Spleen (tissue), 11 donors: ENCODE measurements at regions not wholly inside any gene's neighbourhood (a gene's known extent, or its start where the extent isn't known, plus 50 kb on each side); places are given as distances from the start of the nearest gene placed in this dataset.

Experiments used
- DNase-seq: peaks from one replicate; pipeline ENCODE4 v3.0.0-alpha.2; 2020
- H3K27ac ChIP-seq, 8 donors: fragments of 200-600 bp; sonication (generic) in 7 of 8; 1 replicate in 4 of 8; 2 replicates in 4 of 8; pipeline versions ENCODE4 v1.5.0 to v1.8.0; 2016 to 2021; ENCODE audit warnings: inconsistent platforms in 4 of 8, mild to moderate bottlenecking in 4 of 8, moderate library complexity in 1 of 8
- H3K27me3 ChIP-seq, 7 donors: fragments of 200-600 bp; sonication (generic) in 6 of 7; replicated peaks in 1 of 7; 1 replicate in 4 of 7; 2 replicates in 3 of 7; pipeline versions ENCODE4 v1.5.0 to v1.8.0; 2016 to 2021; ENCODE audit warnings: inconsistent platforms in 3 of 7, mild to moderate bottlenecking in 1 of 7
- H3K36me3 ChIP-seq, 6 donors: fragments of 200-600 bp; sonication (generic) in 5 of 6; 1 replicate in 4 of 6; 2 replicates in 2 of 6; pipeline versions ENCODE4 v1.5.0 to v1.8.0; 2016 to 2021; ENCODE audit warnings: inconsistent platforms in 2 of 6
- H3K4me1 ChIP-seq, 6 donors: fragments of 200-600 bp; sonication (generic) in 5 of 6; 1 replicate in 3 of 6; 2 replicates in 3 of 6; pipeline versions ENCODE4 v1.5.0 to v1.8.0; 2016 to 2021; ENCODE audit warnings: inconsistent platforms in 3 of 6
- H3K4me3 ChIP-seq, 8 donors: fragments of 200-600 bp; sonication (generic) in 7 of 8; 1 replicate in 4 of 8; 2 replicates in 4 of 8; pipeline versions ENCODE4 v1.5.0 to v1.8.0; 2016 to 2021; ENCODE audit warnings: inconsistent platforms in 4 of 8, mild to moderate bottlenecking in 4 of 8, moderate library complexity in 2 of 8
- H3K9me3 ChIP-seq, 8 donors: fragments of 200-600 bp; sonication (generic) in 7 of 8; 1 replicate in 4 of 8; 2 replicates in 4 of 8; pipeline versions ENCODE4 v1.5.0 to v1.8.0; 2016 to 2021; ENCODE audit warnings: inconsistent platforms in 4 of 8
- CTCF ChIP-seq, 11 experiments: fragments of 200-600 bp in 7 of 11; fragments of 450-650 bp in 4 of 11; sonication (generic) in 4 of 11; IDR thresholded peaks in 8 of 11; conservative IDR thresholded peaks in 3 of 11; 1 replicate in 7 of 11; 2 replicates in 4 of 11; pipeline versions ENCODE4 v1.4.0 to v1.8.0; 2016 to 2021; ENCODE audit warnings: antibody characterized with exemption in 11 of 11, inconsistent platforms in 4 of 11, mild to moderate bottlenecking in 1 of 11
- POLR2A ChIP-seq, 3 donors: fragments of 450-650 bp; IDR thresholded peaks; one replicate each; pipeline ENCODE4 v1.5.1; 2017; ENCODE audit warnings: antibody characterized with exemption in 3 of 3, mild to moderate bottlenecking in 1 of 3
- POLR2AphosphoS5 ChIP-seq, 3 donors: sonication (generic); formaldehyde crosslinking; IDR thresholded peaks; one replicate each; pipeline ENCODE4 v1.5.1; 2017; ENCODE audit warnings: antibody characterized with exemption in 3 of 3
- WGBS, 5 donors: extraction: QIAGEN DNeasy Blood & Tissue Kit in 3 of 5; methylation state at CpG; one replicate each; pipeline versions ENCODE4 v1.1.5 to v1.1.7; 2013 to 2018; 5-methylcytosine and 5-hydroxymethylcytosine counted together
- intact Hi-C: fragments of 100-400 bp; cut with DNase I; formaldehyde crosslinking; loops from one replicate; pipeline ENCODE4 v1.15.0; 2023; ENCODE audit warnings: low total_unique reads
- donor health status: healthy with polysubstance abuse.
- donor health status: DM: no; HTN: no; CAD: no; lungs with moderate emphysema.
- donor health status: DM: no; HTN: no; CAD: no.
- donor health status: Bipolar disorder and iron deficiency.
- donor health status: healthy.
- donor health status: DM: no; HTN: no; CAD: no.
- donor health status: DM: yes; HTN: yes; CAD: no.

GRCh38 chr5:56710826-56711590 is 104.3 kb upstream of the MAP3K1 start:
- peaks cover 0 to 10% (median 0%) of the 10 kb centered on the region in 6 donors for H3K4me1 ChIP-seq
- intact Hi-C loops = no loop called here
- no peak overlapping the region for H3K4me3 ChIP-seq
- H3K36me3 ChIP-seq = no peaks in the 10 kb centered on the region
- TF ChIP-seq CTCF (IDR thresholded peaks at IDR 0.05 in 8 of 11, conservative IDR thresholded peaks at IDR 0.05 in 3 of 11) (no peak), POLR2AphosphoS5 (IDR thresholded peaks at IDR 0.05) (no peak), POLR2A (IDR thresholded peaks at IDR 0.05) (no peak)
- H3K27me3 ChIP-seq = no peaks in the 10 kb centered on the region
- WGBS, 5 donors = 86 to 93% (median 88%) methylated on average over 3 of the region's 3 CpGs
- H3K27ac ChIP-seq = no peak overlapping the region
- DNase-seq = no peak
- H3K9me3 ChIP-seq = peaks cover 0 to 6% (median 0%) of the 10 kb centered on the region in 8 donors

GRCh38 chr5:56706504-56706903 is 108.8 kb upstream of the MAP3K1 start:
- H3K27ac ChIP-seq = no peak overlapping the region
- no peak overlapping the region for H3K4me3 ChIP-seq
- peaks cover 0 to 10% (median 0%) of the 10 kb centered on the region in 6 donors for H3K4me1 ChIP-seq
- intact Hi-C loops = no loop called here
- DNase-seq = no peak
- TF ChIP-seq POLR2A (IDR thresholded peaks at IDR 0.05) (no peak), CTCF (IDR thresholded peaks at IDR 0.05 in 8 of 11, conservative IDR thresholded peaks at IDR 0.05 in 3 of 11) (no peak), POLR2AphosphoS5 (IDR thresholded peaks at IDR 0.05) (no peak)
- H3K27me3 ChIP-seq = no peaks in the 10 kb centered on the region
- peaks cover 0 to 6% (median 0%) of the 10 kb centered on the region in 8 donors for H3K9me3 ChIP-seq
- H3K36me3 ChIP-seq = no peaks in the 10 kb centered on the region
- WGBS, 5 donors = 63 to 84% (median 83%) methylated on average over 3 of the region's 3 CpGs

GRCh38 chr5:56705217-56705616 is 110.1 kb upstream of the MAP3K1 start:
- no peak overlapping the region for H3K4me3 ChIP-seq
- intact Hi-C loops = no loop called here

More at GRCh38 chr5:56705217-56705616, 110.1 kb upstream of the MAP3K1 start:
- DNase-seq = no peak
- Histone ChIP-seq H3K4me1 (peaks cover 0 to 15% (median 1%) of the 10 kb centered on the region in 6 donors), H3K9me3 (peaks cover 0 to 1% (median 0%) of the 10 kb centered on the region in 8 donors), H3K27ac (no peak overlapping the region), H3K27me3 (no peaks in the 10 kb centered on the region), H3K36me3 (no peaks in the 10 kb centered on the region)
- 69 to 89% (median 73%) methylated on average over 5 of the region's 5 CpGs for WGBS, 5 donors
- TF ChIP-seq CTCF (IDR thresholded peaks at IDR 0.05 in 8 of 11, conservative IDR thresholded peaks at IDR 0.05 in 3 of 11) (no peak), POLR2A (IDR thresholded peaks at IDR 0.05) (no peak), POLR2AphosphoS5 (IDR thresholded peaks at IDR 0.05) (no peak)
